ENCODE measurements at regions not wholly inside any gene's neighbourhood (a gene's known extent, or its start where the extent isn't known, plus 50 kb on each side); places are given as distances from the start of the nearest gene placed in this dataset.

GRCh38 chr1:81023187-81023724 lies 777.5 kb upstream of the ADGRL2 start:
- no peak for TF ChIP-seq CTCF (IDR thresholded peaks at IDR 0.05)
- TF ChIP-seq ZFX (IDR thresholded peaks at IDR 0.05; ENCODE audit: borderline replicate concordance), result no peak
- H3K27ac ChIP-seq, result no peak overlapping the region

GRCh38 chr1:81021134-81021533 lies 779.6 kb upstream of the ADGRL2 start:
- TF ChIP-seq CTCF (IDR thresholded peaks at IDR 0.05) (no peak), ZFX (IDR thresholded peaks at IDR 0.05; ENCODE audit: borderline replicate concordance) (no peak)
- H3K27ac ChIP-seq, result no peak overlapping the region

GRCh38 chr1:81020506-81020905 lies 780.2 kb upstream of the ADGRL2 start:
- no peak overlapping the region for H3K27ac ChIP-seq
- TF ChIP-seq CTCF (IDR thresholded peaks at IDR 0.05), result no peak
- no peak for TF ChIP-seq ZFX (IDR thresholded peaks at IDR 0.05; ENCODE audit: borderline replicate concordance)

- TF ChIP-seq CTCF (IDR thresholded peaks at IDR 0.05) (no peak), ZFX (IDR thresholded peaks at IDR 0.05; ENCODE audit: borderline replicate concordance) (no peak)
Measured at GRCh38 chr1:81010126-81010525, 790.6 kb upstream of the ADGRL2 start.

GRCh38 chr1:81008293-81008692 lies 792.4 kb upstream of the ADGRL2 start:
- no peak overlapping the region for H3K27ac ChIP-seq
- TF ChIP-seq ZFX (IDR thresholded peaks at IDR 0.05; ENCODE audit: borderline replicate concordance) (no peak), CTCF (IDR thresholded peaks at IDR 0.05) (no peak)

More at GRCh38 chr1:81010126-81010525, 790.6 kb upstream of the ADGRL2 start:
- H3K27ac ChIP-seq, result no peak overlapping the region

- TF ChIP-seq CTCF (IDR thresholded peaks at IDR 0.05), result no peak
- no peak for TF ChIP-seq ZFX (IDR thresholded peaks at IDR 0.05; ENCODE audit: borderline replicate concordance)
- no peak overlapping the region for H3K27ac ChIP-seq
Measured at GRCh38 chr1:81007024-81007423, 793.7 kb upstream of the ADGRL2 start.

- no peak overlapping the region for H3K27ac ChIP-seq
- TF ChIP-seq CTCF (IDR thresholded peaks at IDR 0.05), result no peak
- no peak for TF ChIP-seq ZFX (IDR thresholded peaks at IDR 0.05; ENCODE audit: borderline replicate concordance)
Measured at GRCh38 chr1:81006502-81006901, 794.2 kb upstream of the ADGRL2 start.
